GM23338 (cell line): ENCODE measurements at regions not wholly inside any gene's neighbourhood (a gene's known extent, or its start where the extent isn't known, plus 50 kb on each side); places are given as distances from the start of the nearest gene placed in this dataset.

Experiments
- ATAC-seq: fragments of 200-7000 bp; cut with Tn5 transposase; 3 replicates; pipeline ENCODE4 v1.9.1; 2020
- DNase-seq: peaks from one replicate; pipeline ENCODE4 v3.0.0-alpha.2; 2015; ENCODE audit warnings: low spot score
- H2AFZ ChIP-seq: fragments of 200-600 bp; sonication (generic); 2 replicates; pipeline ENCODE4 v1.8.0; 2016; ENCODE audit warnings: antibody characterized with exemption, mild to moderate bottlenecking, moderate library complexity
- H3F3A ChIP-seq: fragments of 200-600 bp; sonication (generic); replicated peaks from 2 replicates; pipeline ENCODE4 v1.8.0; 2017; ENCODE audit warnings: antibody characterized with exemption, mixed run types, low read depth
- H3K27ac ChIP-seq: fragments of 200-600 bp; sonication (generic); 2 replicates; pipeline ENCODE4 v1.6.1; 2016; ENCODE audit warnings: low read depth
- H3K27me3 ChIP-seq: fragments of 200-600 bp; sonication (generic); 2 replicates; pipeline ENCODE4 v1.8.0; 2016; ENCODE audit warnings: mild to moderate bottlenecking, mixed run types, moderate library complexity; ENCODE audit not compliant: insufficient read depth
- H3K36me3 ChIP-seq: fragments of 200-600 bp; sonication (generic); 2 replicates; pipeline ENCODE4 v1.8.0; 2016; ENCODE audit warnings: mild to moderate bottlenecking; ENCODE audit not compliant: insufficient read depth
- H3K4me1 ChIP-seq: fragments of 200-600 bp; sonication (generic); 2 replicates; pipeline ENCODE4 v1.8.0; 2016; ENCODE audit warnings: mild to moderate bottlenecking, moderate library complexity; ENCODE audit not compliant: insufficient read depth
- H3K4me2 ChIP-seq: fragments of 200-600 bp; sonication (generic); 2 replicates; pipeline ENCODE4 v1.7.1; 2017; ENCODE audit warnings: mixed run types
- H3K4me3 ChIP-seq: fragments of 200-600 bp; sonication (generic); 2 replicates; pipeline ENCODE4 v1.6.1; 2016; ENCODE audit warnings: mixed run types
- H3K79me2 ChIP-seq: fragments of 200-600 bp; sonication (generic); replicated peaks from 2 replicates; pipeline ENCODE4 v1.8.0; 2017; ENCODE audit warnings: mild to moderate bottlenecking; ENCODE audit not compliant: insufficient read depth
- H3K9me2 ChIP-seq: fragments of 200-600 bp; sonication (generic); 2 replicates; pipeline ENCODE4 v1.8.0; 2017; ENCODE audit not compliant: insufficient read depth
- H4K20me1 ChIP-seq: fragments of 200-600 bp; sonication (generic); replicated peaks from 2 replicates; pipeline ENCODE4 v1.8.0; 2017; ENCODE audit warnings: mild to moderate bottlenecking; ENCODE audit not compliant: insufficient read depth
- H3K27ac Mint-ChIP-seq: 2 replicates; pipeline ENCODE4 v1.8.0; 2020; ENCODE audit warnings: inconsistent platforms, mild to moderate bottlenecking, moderate library complexity, mixed read lengths
- H3K27me3 Mint-ChIP-seq: 3 replicates; pipeline ENCODE4 v1.8.0; 2022; ENCODE audit warnings: low read depth, mild to moderate bottlenecking, moderate library complexity, mixed read lengths, inconsistent platforms; ENCODE audit not compliant: insufficient read depth, poor library complexity
- H3K36me3 Mint-ChIP-seq: 3 replicates; pipeline ENCODE4 v1.8.0; 2021; ENCODE audit warnings: low read depth, mild to moderate bottlenecking, inconsistent platforms, moderate library complexity, mixed read lengths
- H3K4me1 Mint-ChIP-seq: 3 replicates; pipeline ENCODE4 v1.8.0; 2020; ENCODE audit warnings: mild to moderate bottlenecking, inconsistent platforms, mixed read lengths
- H3K4me3 Mint-ChIP-seq: 3 replicates; pipeline ENCODE4 v1.8.0; 2021; ENCODE audit warnings: moderate library complexity, mild to moderate bottlenecking, inconsistent platforms, mixed read lengths
- H3K9me3 Mint-ChIP-seq: 3 replicates; pipeline ENCODE4 v1.8.0; 2020; ENCODE audit warnings: moderate library complexity, mild to moderate bottlenecking, inconsistent platforms, mixed read lengths
- EZH2 ChIP-seq: fragments of 200-600 bp; sonication (generic); IDR thresholded peaks from one replicate; pipeline ENCODE4 v1.8.0; 2017; ENCODE audit warnings: antibody characterized with exemption, mild to moderate bottlenecking, low read depth; ENCODE audit not compliant: unreplicated experiment
- POLR2AphosphoS5 ChIP-seq: IDR thresholded peaks from 2 replicates; pipeline ENCODE4 v1.6.1; 2016; ENCODE audit warnings: antibody characterized with exemption, low read depth
- STAT1 ChIP-seq: IDR thresholded peaks from one replicate; pipeline ENCODE4 v1.6.1; 2016; ENCODE audit warnings: antibody characterized with exemption; ENCODE audit not compliant: unreplicated experiment
- TF ChIP-seq, protein P1 (sequence below): fragments of 250-450 bp; sonication (Bioruptor Pico); IDR thresholded peaks from 2 replicates; pipeline ENCODE4 v1.5.0; 2020; ENCODE audit warnings: mild to moderate bottlenecking, moderate library complexity
- TF ChIP-seq, protein P2 (sequence below): IDR thresholded peaks from one replicate; pipeline ENCODE4 v1.6.1; 2018; ENCODE audit warnings: antibody characterized with exemption; ENCODE audit not compliant: unreplicated experiment
- TF ChIP-seq, protein P3 (sequence below): IDR thresholded peaks from 2 replicates; pipeline ENCODE4 v1.6.1; 2016; ENCODE audit warnings: antibody characterized with exemption
- TF ChIP-seq, protein P4 (sequence below), 2 experiments: fragments of 200-600 bp in 1 of 2; sonication (generic) in 1 of 2; conservative IDR thresholded peaks; 2 replicates each; pipeline versions ENCODE4 v1.5.1 to v1.6.1; 2016 to 2017; ENCODE audit warnings: antibody characterized with exemption in 2 of 2, low read depth in 2 of 2, mild to moderate bottlenecking in 2 of 2, moderate library complexity in 1 of 2

DNA sequence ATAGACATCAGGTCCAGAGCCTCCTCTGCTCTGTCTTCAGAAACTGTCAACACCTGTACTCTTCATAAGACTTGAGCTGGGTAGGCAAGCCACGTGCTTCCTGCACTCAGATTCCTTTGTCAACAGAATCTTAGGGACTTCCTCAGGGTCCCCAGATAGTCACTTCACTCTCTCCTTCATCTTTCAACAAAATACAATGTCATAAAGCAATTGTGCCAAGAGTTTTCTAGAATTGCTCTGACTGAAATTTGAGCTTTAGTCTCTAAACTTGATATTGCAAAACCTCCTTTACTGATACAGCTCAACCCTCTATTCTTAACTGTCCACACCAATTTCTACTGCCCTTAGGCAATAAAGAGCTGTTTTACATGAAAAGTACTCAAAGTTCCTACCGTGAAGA is 179.9 kb downstream of the IRS2 start:
- Mint-ChIP-seq H3K4me1 (no peaks in the 10 kb centered on the region; the same call in 2 of the 3 replicates), H3K27me3 (no peaks in the 10 kb centered on the region), H3K27ac (no peak overlapping the region), H3K36me3 (no peaks in the 10 kb centered on the region), H3K4me3 (no peak overlapping the region), H3K9me3 (peaks cover 8% of the 10 kb centered on the region)
- H3K4me1 ChIP-seq = no peaks in the 10 kb centered on the region
- no peaks in the 10 kb centered on the region for H3K79me2 ChIP-seq
- TF ChIP-seq, protein P1, sequence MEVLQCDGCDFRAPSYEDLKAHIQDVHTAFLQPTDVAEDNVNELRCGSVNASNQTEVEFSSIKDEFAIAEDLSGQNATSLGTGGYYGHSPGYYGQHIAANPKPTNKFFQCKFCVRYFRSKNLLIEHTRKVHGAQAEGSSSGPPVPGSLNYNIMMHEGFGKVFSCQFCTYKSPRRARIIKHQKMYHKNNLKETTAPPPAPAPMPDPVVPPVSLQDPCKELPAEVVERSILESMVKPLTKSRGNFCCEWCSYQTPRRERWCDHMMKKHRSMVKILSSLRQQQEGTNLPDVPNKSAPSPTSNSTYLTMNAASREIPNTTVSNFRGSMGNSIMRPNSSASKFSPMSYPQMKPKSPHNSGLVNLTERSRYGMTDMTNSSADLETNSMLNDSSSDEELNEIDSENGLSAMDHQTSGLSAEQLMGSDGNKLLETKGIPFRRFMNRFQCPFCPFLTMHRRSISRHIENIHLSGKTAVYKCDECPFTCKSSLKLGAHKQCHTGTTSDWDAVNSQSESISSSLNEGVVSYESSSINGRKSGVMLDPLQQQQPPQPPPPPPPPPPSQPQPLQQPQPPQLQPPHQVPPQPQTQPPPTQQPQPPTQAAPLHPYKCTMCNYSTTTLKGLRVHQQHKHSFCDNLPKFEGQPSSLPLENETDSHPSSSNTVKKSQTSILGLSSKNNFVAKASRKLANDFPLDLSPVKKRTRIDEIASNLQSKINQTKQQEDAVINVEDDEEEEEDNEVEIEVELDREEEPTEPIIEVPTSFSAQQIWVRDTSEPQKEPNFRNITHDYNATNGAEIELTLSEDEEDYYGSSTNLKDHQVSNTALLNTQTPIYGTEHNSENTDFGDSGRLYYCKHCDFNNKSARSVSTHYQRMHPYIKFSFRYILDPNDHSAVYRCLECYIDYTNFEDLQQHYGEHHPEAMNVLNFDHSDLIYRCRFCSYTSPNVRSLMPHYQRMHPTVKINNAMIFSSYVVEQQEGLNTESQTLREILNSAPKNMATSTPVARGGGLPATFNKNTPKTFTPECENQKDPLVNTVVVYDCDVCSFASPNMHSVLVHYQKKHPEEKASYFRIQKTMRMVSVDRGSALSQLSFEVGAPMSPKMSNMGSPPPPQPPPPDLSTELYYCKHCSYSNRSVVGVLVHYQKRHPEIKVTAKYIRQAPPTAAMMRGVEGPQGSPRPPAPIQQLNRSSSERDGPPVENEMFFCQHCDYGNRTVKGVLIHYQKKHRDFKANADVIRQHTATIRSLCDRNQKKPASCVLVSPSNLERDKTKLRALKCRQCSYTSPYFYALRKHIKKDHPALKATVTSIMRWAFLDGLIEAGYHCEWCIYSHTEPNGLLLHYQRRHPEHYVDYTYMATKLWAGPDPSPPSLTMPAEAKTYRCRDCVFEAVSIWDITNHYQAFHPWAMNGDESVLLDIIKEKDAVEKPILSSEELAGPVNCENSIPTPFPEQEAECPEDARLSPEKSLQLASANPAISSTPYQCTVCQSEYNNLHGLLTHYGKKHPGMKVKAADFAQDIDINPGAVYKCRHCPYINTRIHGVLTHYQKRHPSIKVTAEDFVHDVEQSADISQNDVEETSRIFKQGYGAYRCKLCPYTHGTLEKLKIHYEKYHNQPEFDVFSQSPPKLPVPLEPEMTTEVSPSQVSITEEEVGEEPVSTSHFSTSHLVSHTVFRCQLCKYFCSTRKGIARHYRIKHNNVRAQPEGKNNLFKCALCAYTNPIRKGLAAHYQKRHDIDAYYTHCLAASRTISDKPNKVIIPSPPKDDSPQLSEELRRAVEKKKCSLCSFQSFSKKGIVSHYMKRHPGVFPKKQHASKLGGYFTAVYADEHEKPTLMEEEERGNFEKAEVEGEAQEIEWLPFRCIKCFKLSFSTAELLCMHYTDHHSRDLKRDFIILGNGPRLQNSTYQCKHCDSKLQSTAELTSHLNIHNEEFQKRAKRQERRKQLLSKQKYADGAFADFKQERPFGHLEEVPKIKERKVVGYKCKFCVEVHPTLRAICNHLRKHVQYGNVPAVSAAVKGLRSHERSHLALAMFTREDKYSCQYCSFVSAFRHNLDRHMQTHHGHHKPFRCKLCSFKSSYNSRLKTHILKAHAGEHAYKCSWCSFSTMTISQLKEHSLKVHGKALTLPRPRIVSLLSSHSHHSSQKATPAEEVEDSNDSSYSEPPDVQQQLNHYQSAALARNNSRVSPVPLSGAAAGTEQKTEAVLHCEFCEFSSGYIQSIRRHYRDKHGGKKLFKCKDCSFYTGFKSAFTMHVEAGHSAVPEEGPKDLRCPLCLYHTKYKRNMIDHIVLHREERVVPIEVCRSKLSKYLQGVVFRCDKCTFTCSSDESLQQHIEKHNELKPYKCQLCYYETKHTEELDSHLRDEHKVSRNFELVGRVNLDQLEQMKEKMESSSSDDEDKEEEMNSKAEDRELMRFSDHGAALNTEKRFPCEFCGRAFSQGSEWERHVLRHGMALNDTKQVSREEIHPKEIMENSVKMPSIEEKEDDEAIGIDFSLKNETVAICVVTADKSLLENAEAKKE (CRISPR knock-in tag) = no peak
- TF ChIP-seq STAT1 (no peak), EZH2 (no peak), POLR2AphosphoS5 (no peak)
- TF ChIP-seq, protein P2, sequence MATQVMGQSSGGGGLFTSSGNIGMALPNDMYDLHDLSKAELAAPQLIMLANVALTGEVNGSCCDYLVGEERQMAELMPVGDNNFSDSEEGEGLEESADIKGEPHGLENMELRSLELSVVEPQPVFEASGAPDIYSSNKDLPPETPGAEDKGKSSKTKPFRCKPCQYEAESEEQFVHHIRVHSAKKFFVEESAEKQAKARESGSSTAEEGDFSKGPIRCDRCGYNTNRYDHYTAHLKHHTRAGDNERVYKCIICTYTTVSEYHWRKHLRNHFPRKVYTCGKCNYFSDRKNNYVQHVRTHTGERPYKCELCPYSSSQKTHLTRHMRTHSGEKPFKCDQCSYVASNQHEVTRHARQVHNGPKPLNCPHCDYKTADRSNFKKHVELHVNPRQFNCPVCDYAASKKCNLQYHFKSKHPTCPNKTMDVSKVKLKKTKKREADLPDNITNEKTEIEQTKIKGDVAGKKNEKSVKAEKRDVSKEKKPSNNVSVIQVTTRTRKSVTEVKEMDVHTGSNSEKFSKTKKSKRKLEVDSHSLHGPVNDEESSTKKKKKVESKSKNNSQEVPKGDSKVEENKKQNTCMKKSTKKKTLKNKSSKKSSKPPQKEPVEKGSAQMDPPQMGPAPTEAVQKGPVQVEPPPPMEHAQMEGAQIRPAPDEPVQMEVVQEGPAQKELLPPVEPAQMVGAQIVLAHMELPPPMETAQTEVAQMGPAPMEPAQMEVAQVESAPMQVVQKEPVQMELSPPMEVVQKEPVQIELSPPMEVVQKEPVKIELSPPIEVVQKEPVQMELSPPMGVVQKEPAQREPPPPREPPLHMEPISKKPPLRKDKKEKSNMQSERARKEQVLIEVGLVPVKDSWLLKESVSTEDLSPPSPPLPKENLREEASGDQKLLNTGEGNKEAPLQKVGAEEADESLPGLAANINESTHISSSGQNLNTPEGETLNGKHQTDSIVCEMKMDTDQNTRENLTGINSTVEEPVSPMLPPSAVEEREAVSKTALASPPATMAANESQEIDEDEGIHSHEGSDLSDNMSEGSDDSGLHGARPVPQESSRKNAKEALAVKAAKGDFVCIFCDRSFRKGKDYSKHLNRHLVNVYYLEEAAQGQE = no peak
- TF ChIP-seq, protein P3, sequence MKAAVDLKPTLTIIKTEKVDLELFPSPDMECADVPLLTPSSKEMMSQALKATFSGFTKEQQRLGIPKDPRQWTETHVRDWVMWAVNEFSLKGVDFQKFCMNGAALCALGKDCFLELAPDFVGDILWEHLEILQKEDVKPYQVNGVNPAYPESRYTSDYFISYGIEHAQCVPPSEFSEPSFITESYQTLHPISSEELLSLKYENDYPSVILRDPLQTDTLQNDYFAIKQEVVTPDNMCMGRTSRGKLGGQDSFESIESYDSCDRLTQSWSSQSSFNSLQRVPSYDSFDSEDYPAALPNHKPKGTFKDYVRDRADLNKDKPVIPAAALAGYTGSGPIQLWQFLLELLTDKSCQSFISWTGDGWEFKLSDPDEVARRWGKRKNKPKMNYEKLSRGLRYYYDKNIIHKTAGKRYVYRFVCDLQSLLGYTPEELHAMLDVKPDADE = no peak
- TF ChIP-seq, protein P4, sequence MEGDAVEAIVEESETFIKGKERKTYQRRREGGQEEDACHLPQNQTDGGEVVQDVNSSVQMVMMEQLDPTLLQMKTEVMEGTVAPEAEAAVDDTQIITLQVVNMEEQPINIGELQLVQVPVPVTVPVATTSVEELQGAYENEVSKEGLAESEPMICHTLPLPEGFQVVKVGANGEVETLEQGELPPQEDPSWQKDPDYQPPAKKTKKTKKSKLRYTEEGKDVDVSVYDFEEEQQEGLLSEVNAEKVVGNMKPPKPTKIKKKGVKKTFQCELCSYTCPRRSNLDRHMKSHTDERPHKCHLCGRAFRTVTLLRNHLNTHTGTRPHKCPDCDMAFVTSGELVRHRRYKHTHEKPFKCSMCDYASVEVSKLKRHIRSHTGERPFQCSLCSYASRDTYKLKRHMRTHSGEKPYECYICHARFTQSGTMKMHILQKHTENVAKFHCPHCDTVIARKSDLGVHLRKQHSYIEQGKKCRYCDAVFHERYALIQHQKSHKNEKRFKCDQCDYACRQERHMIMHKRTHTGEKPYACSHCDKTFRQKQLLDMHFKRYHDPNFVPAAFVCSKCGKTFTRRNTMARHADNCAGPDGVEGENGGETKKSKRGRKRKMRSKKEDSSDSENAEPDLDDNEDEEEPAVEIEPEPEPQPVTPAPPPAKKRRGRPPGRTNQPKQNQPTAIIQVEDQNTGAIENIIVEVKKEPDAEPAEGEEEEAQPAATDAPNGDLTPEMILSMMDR (conservative IDR thresholded peaks at IDR 0.05; ENCODE audit: low read depth in 2 of 2) = no peak
- no peaks in the 10 kb centered on the region for H3F3A ChIP-seq
- no peak overlapping the region for H3K4me2 ChIP-seq
- ATAC-seq (no peak), DNase-seq (no peak)
- H3K9me2 ChIP-seq = 0 out of 2 replicates have a peak, but pooled peaks cover 9% of the 10 kb centered on the region
- H4K20me1 ChIP-seq = no peaks in the 10 kb centered on the region
- H3K36me3 ChIP-seq = no peaks in the 10 kb centered on the region
- no peaks in the 10 kb centered on the region for H3K27me3 ChIP-seq
- no peak overlapping the region for H2AFZ ChIP-seq
- no peak overlapping the region for H3K4me3 ChIP-seq
- H3K27ac ChIP-seq = no peak overlapping the region
